Mesendoderm (in vitro differentiated cells): ENCODE measurements at regions not wholly inside any gene's neighbourhood (a gene's known extent, or its start where the extent isn't known, plus 50 kb on each side); places are given as distances from the start of the nearest gene placed in this dataset.

ENCODE experiments used
- DNase-seq: peaks from one replicate; pipeline ENCODE4 v3.0.0; 2013
- H2AK5ac ChIP-seq: 2 replicates; pipeline ENCODE4 v1.6.1; 2013; ENCODE audit warnings: low read length, inconsistent platforms
- H2BK120ac ChIP-seq: 2 replicates; pipeline ENCODE4 v1.6.1; 2013; ENCODE audit warnings: low read depth, mild to moderate bottlenecking, low read length, moderate library complexity, mixed read lengths
- H2BK15ac ChIP-seq: replicated peaks from 2 replicates; pipeline ENCODE4 v1.6.1; 2013; ENCODE audit warnings: low read depth, mild to moderate bottlenecking, moderate library complexity
- H2BK5ac ChIP-seq: 2 replicates; pipeline ENCODE4 v1.6.1; 2013; ENCODE audit warnings: low read length, inconsistent platforms
- H3K18ac ChIP-seq: 2 replicates; pipeline ENCODE4 v1.6.1; 2013; ENCODE audit warnings: mild to moderate bottlenecking, low read length, mixed read lengths
- H3K23ac ChIP-seq: one replicate; pipeline ENCODE4 v1.6.1; 2013; ENCODE audit warnings: low read length
- H3K27ac ChIP-seq: 2 replicates; pipeline ENCODE4 v1.5.1; 2013; ENCODE audit warnings: low read depth, mild to moderate bottlenecking, inconsistent platforms, low read length, moderate library complexity
- H3K27me3 ChIP-seq: 2 replicates; pipeline ENCODE4 v1.6.1; 2013; ENCODE audit warnings: low read length, control low read depth, mild to moderate bottlenecking, inconsistent platforms; ENCODE audit not compliant: insufficient read depth, poor library complexity
- H3K36me3 ChIP-seq: 2 replicates; pipeline ENCODE4 v1.6.1; 2013; ENCODE audit warnings: low read length, inconsistent platforms; ENCODE audit not compliant: control insufficient read depth, insufficient read depth
- H3K4ac ChIP-seq: one replicate; pipeline ENCODE4 v1.6.1; 2013; ENCODE audit warnings: low read depth, mild to moderate bottlenecking, low read length, moderate library complexity
- H3K4me1 ChIP-seq: 2 replicates; pipeline ENCODE4 v1.6.1; 2013; ENCODE audit warnings: low read depth, low read length, inconsistent platforms; ENCODE audit not compliant: control insufficient read depth
- H3K4me2 ChIP-seq: 2 replicates; pipeline ENCODE4 v1.6.1; 2013; ENCODE audit warnings: low read length
- H3K4me3 ChIP-seq: 2 replicates; pipeline ENCODE4 v1.5.1; 2013; ENCODE audit warnings: mild to moderate bottlenecking, low read length
- H3K56ac ChIP-seq: one replicate; pipeline ENCODE4 v1.6.1; 2013; ENCODE audit warnings: low read length
- H3K79me1 ChIP-seq: 2 replicates; pipeline ENCODE4 v1.6.1; 2013; ENCODE audit warnings: low read length, inconsistent platforms
- H3K79me2 ChIP-seq: 2 replicates; pipeline ENCODE4 v1.6.1; 2013; ENCODE audit warnings: mild to moderate bottlenecking, low read length; ENCODE audit not compliant: control insufficient read depth, insufficient read depth
- H3K9ac ChIP-seq: 2 replicates; pipeline ENCODE4 v1.6.1; 2013; ENCODE audit warnings: low read length, inconsistent platforms
- H4K5ac ChIP-seq: one replicate; pipeline ENCODE4 v1.6.1; 2013; ENCODE audit warnings: low read length
- H4K8ac ChIP-seq: one replicate; pipeline ENCODE4 v1.6.1; 2013; ENCODE audit warnings: low read depth, mild to moderate bottlenecking, control low read depth, low read length, moderate library complexity
- WGBS: extraction: QIAGEN DNeasy Blood & Tissue Kit; methylation state at CpG from one replicate; pipeline ENCODE4 v1.1.7; 2013; ENCODE audit warnings: low lambda C conversion rate, missing lambda C conversion rate; ENCODE audit not compliant: insufficient coverage; ENCODE audit errors: extremely low coverage; 5-methylcytosine and 5-hydroxymethylcytosine counted together

GRCh38 chr4:125710766-125711165 lies 396.0 kb downstream of the FAT4 start:
- no peak overlapping the region for H2BK5ac ChIP-seq
- no peak overlapping the region for H3K9ac ChIP-seq
- no peak overlapping the region for H3K4me3 ChIP-seq
- no peak overlapping the region for H3K56ac ChIP-seq
- H3K27ac ChIP-seq: no peak overlapping the region
- no peak overlapping the region for H2BK120ac ChIP-seq
- no peak overlapping the region for H3K4me2 ChIP-seq
- no peaks in the 10 kb centered on the region for H3K36me3 ChIP-seq
- no peak overlapping the region for H3K23ac ChIP-seq
- H3K79me1 ChIP-seq: no peaks in the 10 kb centered on the region
- no peak overlapping the region for H2BK15ac ChIP-seq
- H3K4ac ChIP-seq: no peak overlapping the region
- H3K18ac ChIP-seq: no peak overlapping the region
- no peaks in the 10 kb centered on the region for H3K79me2 ChIP-seq
- H4K5ac ChIP-seq: no peak overlapping the region
- no peaks in the 10 kb centered on the region for H3K4me1 ChIP-seq
- no peak overlapping the region for H4K8ac ChIP-seq
- H3K27me3 ChIP-seq: no peaks in the 10 kb centered on the region
- H2AK5ac ChIP-seq: no peak overlapping the region
- peak; percentile 52 for DNase-seq

- no peak overlapping the region for H4K5ac ChIP-seq
- no peak overlapping the region for H3K9ac ChIP-seq
- no peaks in the 10 kb centered on the region for H3K27me3 ChIP-seq
- H3K4me3 ChIP-seq: no peak overlapping the region
- no peak overlapping the region for H2BK120ac ChIP-seq
- H3K4me2 ChIP-seq: no peak overlapping the region
- H2AK5ac ChIP-seq: no peak overlapping the region
- H2BK15ac ChIP-seq: no peak overlapping the region
- DNase-seq: no peak
- H3K36me3 ChIP-seq: no peaks in the 10 kb centered on the region
- no peaks in the 10 kb centered on the region for H3K79me2 ChIP-seq
- H3K4me1 ChIP-seq: no peaks in the 10 kb centered on the region
- no peak overlapping the region for H4K8ac ChIP-seq
- no CpG with 5 or more reads among the region's 3 CpGs for WGBS
- H3K23ac ChIP-seq: no peak overlapping the region
- no peak overlapping the region for H3K18ac ChIP-seq
- H3K79me1 ChIP-seq: no peaks in the 10 kb centered on the region
- H3K56ac ChIP-seq: no peak overlapping the region
- H3K27ac ChIP-seq: no peak overlapping the region
- H3K4ac ChIP-seq: no peak overlapping the region
- no peak overlapping the region for H2BK5ac ChIP-seq
These were observed 399.3 kb downstream of the FAT4 start for GRCh38 chr4:125714049-125714448.

- Histone ChIP-seq H2BK120ac (no peak overlapping the region), H2AK5ac (no peak overlapping the region), H3K56ac (no peak overlapping the region), H3K18ac (no peak overlapping the region), H3K4ac (no peak overlapping the region), H3K9ac (no peak overlapping the region), H3K27me3 (no peaks in the 10 kb centered on the region), H3K27ac (no peak overlapping the region), H4K8ac (no peak overlapping the region), H3K4me2 (no peak overlapping the region), H3K4me3 (no peak overlapping the region), H3K36me3 (no peaks in the 10 kb centered on the region), H3K4me1 (no peaks in the 10 kb centered on the region), H3K79me1 (no peaks in the 10 kb centered on the region), H2BK15ac (no peak overlapping the region), H4K5ac (no peak overlapping the region), H3K23ac (no peak overlapping the region), H2BK5ac (no peak overlapping the region), H3K79me2 (no peaks in the 10 kb centered on the region)
- DNase-seq: peak; percentile 41
These were observed 400.1 kb downstream of the FAT4 start for GRCh38 chr4:125714845-125715244.

- WGBS: no CpG with 5 or more reads among the region's 2 CpGs
- H3K79me2 ChIP-seq: no peaks in the 10 kb centered on the region
- no peaks in the 10 kb centered on the region for H3K27me3 ChIP-seq
- H2AK5ac ChIP-seq: no peak overlapping the region
- peak; percentile 66 for DNase-seq
- no peak overlapping the region for H4K5ac ChIP-seq
- H3K4ac ChIP-seq: no peak overlapping the region
- no peak overlapping the region for H3K56ac ChIP-seq
- no peak overlapping the region for H3K4me2 ChIP-seq
- no peaks in the 10 kb centered on the region for H3K4me1 ChIP-seq
- no peak overlapping the region for H2BK15ac ChIP-seq
- H3K18ac ChIP-seq: no peak overlapping the region
- H3K23ac ChIP-seq: no peak overlapping the region
- no peak overlapping the region for H3K4me3 ChIP-seq
- H2BK5ac ChIP-seq: no peak overlapping the region
- H4K8ac ChIP-seq: no peak overlapping the region
- H3K9ac ChIP-seq: no peak overlapping the region
- no peak overlapping the region for H3K27ac ChIP-seq
- no peaks in the 10 kb centered on the region for H3K79me1 ChIP-seq
- H3K36me3 ChIP-seq: no peaks in the 10 kb centered on the region
- H2BK120ac ChIP-seq: no peak overlapping the region
These were observed 405.2 kb downstream of the FAT4 start for GRCh38 chr4:125719987-125720386.

- H4K8ac ChIP-seq: no peak overlapping the region
- no peaks in the 10 kb centered on the region for H3K36me3 ChIP-seq
- no peak overlapping the region for H3K23ac ChIP-seq
- H3K56ac ChIP-seq: no peak overlapping the region
- H2BK120ac ChIP-seq: no peak overlapping the region
- H3K4ac ChIP-seq: no peak overlapping the region
- no peak overlapping the region for H4K5ac ChIP-seq
- H3K27ac ChIP-seq: no peak overlapping the region
- H2BK15ac ChIP-seq: no peak overlapping the region
- H2AK5ac ChIP-seq: no peak overlapping the region
- H3K4me1 ChIP-seq: no peaks in the 10 kb centered on the region
- no peak overlapping the region for H3K4me2 ChIP-seq
- no peak overlapping the region for H3K18ac ChIP-seq
- H2BK5ac ChIP-seq: no peak overlapping the region
- no peak for DNase-seq
- H3K27me3 ChIP-seq: no peaks in the 10 kb centered on the region
- H3K79me1 ChIP-seq: no peaks in the 10 kb centered on the region
- no peak overlapping the region for H3K9ac ChIP-seq
- WGBS: no CpG with 5 or more reads among the region's 2 CpGs
- H3K4me3 ChIP-seq: no peak overlapping the region
- no peaks in the 10 kb centered on the region for H3K79me2 ChIP-seq
These were observed 407.3 kb downstream of the FAT4 start for GRCh38 chr4:125722009-125722408.

GRCh38 chr4:125725957-125726525 lies 411.3 kb downstream of the FAT4 start:
- no peak for DNase-seq
- Histone ChIP-seq H3K36me3 (no peaks in the 10 kb centered on the region), H2BK15ac (no peak overlapping the region), H3K18ac (no peak overlapping the region), H3K23ac (no peak overlapping the region), H3K4me1 (no peaks in the 10 kb centered on the region), H3K27me3 (no peaks in the 10 kb centered on the region), H4K8ac (no peak overlapping the region), H3K27ac (no peak overlapping the region), H2BK120ac (no peak overlapping the region), H3K4ac (no peak overlapping the region), H3K79me1 (no peaks in the 10 kb centered on the region), H2AK5ac (no peak overlapping the region), H4K5ac (no peak overlapping the region), H3K9ac (no peak overlapping the region), H3K4me2 (no peak overlapping the region), H2BK5ac (no peak overlapping the region), H3K56ac (no peak overlapping the region), H3K79me2 (no peaks in the 10 kb centered on the region), H3K4me3 (no peak overlapping the region)
- no CpG with 5 or more reads among the region's 4 CpGs for WGBS
